Naive B cell (primary cell): ENCODE measurements at regions not wholly inside any gene's neighbourhood (a gene's known extent, or its start where the extent isn't known, plus 50 kb on each side); places are given as distances from the start of the nearest gene placed in this dataset.
A peak's percentile ranks its signal among the peaks of the same experiment; 100 is the strongest.

Experiments
- ATAC-seq, 2 donors: fragments of 150-1000 bp; cut with Tn5 transposase; 2 replicates each; pipeline ENCODE4 v1.10.0; 2021; ENCODE audit warnings: low read depth in 2 of 2, mild to moderate bottlenecking in 2 of 2, moderate library complexity in 2 of 2
- DNase-seq: peaks from one replicate; pipeline ENCODE4 v3.0.0; 2022
- H3K27ac Mint-ChIP-seq, 6 donors: one replicate each; pipeline ENCODE4 v1.8.0; 2020 to 2022; ENCODE audit warnings: mild to moderate bottlenecking in 6 of 6, mixed read lengths in 6 of 6, moderate library complexity in 5 of 6, inconsistent platforms in 2 of 6
- H3K27me3 Mint-ChIP-seq, 3 donors: one replicate each; pipeline ENCODE4 v1.8.0; 2021 to 2022; ENCODE audit warnings: mixed read lengths in 3 of 3, mild to moderate bottlenecking in 1 of 3
- H3K36me3 Mint-ChIP-seq, 2 donors: one replicate each; pipeline ENCODE4 v1.8.0; 2020 to 2022; ENCODE audit warnings: mixed read lengths in 2 of 2, inconsistent platforms in 1 of 2, mild to moderate bottlenecking in 1 of 2
- H3K4me1 Mint-ChIP-seq, 3 donors: one replicate each; pipeline ENCODE4 v1.8.0; 2020 to 2022; ENCODE audit warnings: mixed read lengths in 3 of 3, inconsistent platforms in 1 of 3, mild to moderate bottlenecking in 1 of 3, moderate library complexity in 1 of 3
- H3K4me3 Mint-ChIP-seq, 8 donors: one replicate each; pipeline ENCODE4 v1.8.0; 2020 to 2022; ENCODE audit warnings: mild to moderate bottlenecking in 8 of 8, mixed read lengths in 8 of 8, moderate library complexity in 8 of 8, inconsistent platforms in 2 of 8
- H3K9me3 Mint-ChIP-seq, 7 donors: one replicate each; pipeline ENCODE4 v1.8.0; 2020 to 2022; ENCODE audit warnings: mixed read lengths in 7 of 7, mild to moderate bottlenecking in 5 of 7, inconsistent platforms in 2 of 7, moderate library complexity in 1 of 7

GRCh38 chr7:3194501-3195141 lies 106.4 kb upstream of the SDK1 start:
- Mint-ChIP-seq H3K36me3 (peaks cover 0 to 6% of the 10 kb centered on the region in 2 donors), H3K27me3 (peaks cover 3 to 13% (median 6%) of the 10 kb centered on the region in 3 donors), H3K4me3 (no peak overlapping the region), H3K27ac (peak overlapping the region in 1 of 6 donors; percentile 4), H3K9me3 (peaks cover 0 to 9% (median 4%) of the 10 kb centered on the region in 7 donors), H3K4me1 (peaks cover 0 to 8% (median 5%) of the 10 kb centered on the region in 3 donors)
- DNase-seq (no peak), ATAC-seq (no peak)

- Mint-ChIP-seq H3K27ac (no peak overlapping the region), H3K27me3 (peaks cover 3 to 11% (median 6%) of the 10 kb centered on the region in 3 donors), H3K36me3 (peaks cover 0 to 7% of the 10 kb centered on the region in 2 donors), H3K4me3 (no peak overlapping the region), H3K4me1 (peaks cover 0 to 8% (median 5%) of the 10 kb centered on the region in 3 donors), H3K9me3 (peaks cover 0 to 11% (median 5%) of the 10 kb centered on the region in 7 donors)
- ATAC-seq (no peak), DNase-seq (no peak)
Observed at GRCh38 chr7:3195160-3195559, 105.9 kb upstream of the SDK1 start.

GRCh38 chr7:3196629-3197400 lies 104.2 kb upstream of the SDK1 start:
- H3K4me1 Mint-ChIP-seq = peaks cover 0 to 5% (median under 1%) of the 10 kb centered on the region in 3 donors
- ATAC-seq (no peak), DNase-seq (no peak)
- peaks cover 0 to 11% (median 5%) of the 10 kb centered on the region in 7 donors for H3K9me3 Mint-ChIP-seq
- peak overlapping the region in 1 of 8 donors; percentile 35 for H3K4me3 Mint-ChIP-seq
- peaks cover 0 to 6% (median 5%) of the 10 kb centered on the region in 3 donors for H3K27me3 Mint-ChIP-seq
- peaks cover 0 to 7% of the 10 kb centered on the region in 2 donors for H3K36me3 Mint-ChIP-seq
- H3K27ac Mint-ChIP-seq = peak overlapping the region in 1 of 6 donors; percentile 88

- peak overlapping the region in 1 of 8 donors; percentile 5 for H3K4me3 Mint-ChIP-seq
- ATAC-seq (no peak), DNase-seq (no peak)
- H3K27me3 Mint-ChIP-seq = peaks cover 0 to 6% (median 5%) of the 10 kb centered on the region in 3 donors
- H3K36me3 Mint-ChIP-seq = peaks cover 0 to 7% of the 10 kb centered on the region in 2 donors
- H3K4me1 Mint-ChIP-seq = peaks cover 0 to 9% (median 5%) of the 10 kb centered on the region in 3 donors
- H3K9me3 Mint-ChIP-seq = peaks cover 0 to 11% (median 5%) of the 10 kb centered on the region in 7 donors
- H3K27ac Mint-ChIP-seq = no peak overlapping the region
Observed at GRCh38 chr7:3197567-3198213, 103.4 kb upstream of the SDK1 start.

- Mint-ChIP-seq H3K4me1 (peaks cover 0 to 9% (median 5%) of the 10 kb centered on the region in 3 donors), H3K36me3 (peaks cover 0 to 7% of the 10 kb centered on the region in 2 donors), H3K27me3 (peaks cover 0 to 6% (median 5%) of the 10 kb centered on the region in 3 donors), H3K4me3 (no peak overlapping the region), H3K27ac (no peak overlapping the region), H3K9me3 (peaks cover 0 to 11% (median 5%) of the 10 kb centered on the region in 7 donors)
- no peak for ATAC-seq
- DNase-seq = no peak
Observed at GRCh38 chr7:3198316-3198715, 102.7 kb upstream of the SDK1 start.

- peak in 1 of 2 donors; percentile 27 for ATAC-seq
- peak; percentile 11 for DNase-seq
Observed at GRCh38 chr7:3200504-3200903, 100.5 kb upstream of the SDK1 start.

GRCh38 chr7:3201306-3201705 lies 99.7 kb upstream of the SDK1 start:
- ATAC-seq = no peak
- DNase-seq = no peak
- Mint-ChIP-seq H3K9me3 (peaks cover 0 to 11% (median 3%) of the 10 kb centered on the region in 7 donors), H3K36me3 (peaks cover 0 to 7% of the 10 kb centered on the region in 2 donors), H3K4me1 (peaks cover 0 to 9% (median 5%) of the 10 kb centered on the region in 3 donors), H3K27me3 (peaks cover 0 to 6% (median 5%) of the 10 kb centered on the region in 3 donors), H3K27ac (peak overlapping the region in 1 of 6 donors; percentile 4), H3K4me3 (no peak overlapping the region)

More at GRCh38 chr7:3200504-3200903, 100.5 kb upstream of the SDK1 start:
- peaks cover 0 to 11% (median 3%) of the 10 kb centered on the region in 7 donors for H3K9me3 Mint-ChIP-seq
- H3K36me3 Mint-ChIP-seq = peaks cover 0 to 7% of the 10 kb centered on the region in 2 donors
- no peak overlapping the region for H3K4me3 Mint-ChIP-seq
- H3K27ac Mint-ChIP-seq = no peak overlapping the region
- H3K4me1 Mint-ChIP-seq = peaks cover 0 to 9% (median 5%) of the 10 kb centered on the region in 3 donors
- peaks cover 0 to 8% (median 5%) of the 10 kb centered on the region in 3 donors for H3K27me3 Mint-ChIP-seq

- Mint-ChIP-seq H3K36me3 (peaks cover 0 to 7% of the 10 kb centered on the region in 2 donors), H3K4me3 (no peak overlapping the region), H3K27me3 (peaks cover 0 to 6% (median 0%) of the 10 kb centered on the region in 3 donors), H3K4me1 (peaks cover 0 to 7% (median 5%) of the 10 kb centered on the region in 3 donors), H3K9me3 (peaks cover 0 to 11% (median 3%) of the 10 kb centered on the region in 7 donors), H3K27ac (no peak overlapping the region)
- ATAC-seq (no peak), DNase-seq (no peak)
Observed at GRCh38 chr7:3201937-3202710, 98.9 kb upstream of the SDK1 start.

- Mint-ChIP-seq H3K4me3 (no peak overlapping the region), H3K27ac (no peak overlapping the region), H3K36me3 (peaks cover 2 to 4% of the 10 kb centered on the region in 2 donors), H3K9me3 (peaks cover 0 to 8% (median under 1%) of the 10 kb centered on the region in 7 donors), H3K4me1 (peaks cover 0 to 5% (median 4%) of the 10 kb centered on the region in 3 donors), H3K27me3 (peaks cover 0 to 6% (median 0%) of the 10 kb centered on the region in 3 donors)
- no peak for ATAC-seq
- DNase-seq = no peak
Observed at GRCh38 chr7:3204526-3204925, 96.5 kb upstream of the SDK1 start.

- no peak for DNase-seq
- peaks cover 0 to 5% (median 0%) of the 10 kb centered on the region in 7 donors for H3K9me3 Mint-ChIP-seq
- ATAC-seq = no peak
- peaks cover 0 to 5% (median 4%) of the 10 kb centered on the region in 3 donors for H3K4me1 Mint-ChIP-seq
- peaks cover 0 to 4% of the 10 kb centered on the region in 2 donors for H3K36me3 Mint-ChIP-seq
- H3K27ac Mint-ChIP-seq = no peak overlapping the region
- H3K27me3 Mint-ChIP-seq = peaks cover 0 to 6% (median 0%) of the 10 kb centered on the region in 3 donors
- H3K4me3 Mint-ChIP-seq = no peak overlapping the region
Observed at GRCh38 chr7:3206101-3206500, 95.0 kb upstream of the SDK1 start.

GRCh38 chr7:3206771-3207191 lies 94.3 kb upstream of the SDK1 start:
- H3K27ac Mint-ChIP-seq = no peak overlapping the region

GRCh38 chr7:3207387-3207902 lies 93.6 kb upstream of the SDK1 start:
- Mint-ChIP-seq H3K27me3 (peaks cover 0 to 6% (median 0%) of the 10 kb centered on the region in 3 donors), H3K27ac (no peak overlapping the region), H3K9me3 (peaks cover 0 to 5% (median 0%) of the 10 kb centered on the region in 7 donors), H3K4me3 (no peak overlapping the region), H3K36me3 (peaks cover 0 to 4% of the 10 kb centered on the region in 2 donors), H3K4me1 (no peaks in the 10 kb centered on the region)
- ATAC-seq (no peak), DNase-seq (no peak)

More at GRCh38 chr7:3206771-3207191, 94.3 kb upstream of the SDK1 start:
- peaks cover 0 to 6% (median 0%) of the 10 kb centered on the region in 3 donors for H3K27me3 Mint-ChIP-seq
- peak overlapping the region in 1 of 8 donors; percentile 31 for H3K4me3 Mint-ChIP-seq
- peaks cover 0 to 4% of the 10 kb centered on the region in 2 donors for H3K36me3 Mint-ChIP-seq
- ATAC-seq (no peak), DNase-seq (no peak)
- H3K4me1 Mint-ChIP-seq = peaks cover 0 to 5% (median 4%) of the 10 kb centered on the region in 3 donors
- H3K9me3 Mint-ChIP-seq = peaks cover 0 to 5% (median 0%) of the 10 kb centered on the region in 7 donors
